K562 (cell line): ENCODE measurements at regions not wholly inside any gene's neighbourhood (a gene's known extent, or its start where the extent isn't known, plus 50 kb on each side); places are given as distances from the start of the nearest gene placed in this dataset.

Experiments
- BACH1 ChIP-seq: fragments of 200-800 bp; sonication (Bioruptor generic); IDR thresholded peaks from 2 replicates; pipeline ENCODE4 v1.6.1; 2016; ENCODE audit warnings: missing genetic modification characterization, missing compliant biosample characterization
- DEAF1 ChIP-seq: fragments of 450-650 bp; formaldehyde crosslinking; IDR thresholded peaks from 2 replicates; pipeline ENCODE4 v1.4.0; 2020; ENCODE audit warnings: mild to moderate bottlenecking, moderate library complexity
- HDAC3 ChIP-seq: fragments of 450-650 bp; IDR thresholded peaks from 2 replicates; pipeline ENCODE4 v1.6.1; 2018; ENCODE audit warnings: borderline replicate concordance, mild to moderate bottlenecking, moderate library complexity; ENCODE audit not compliant: partially characterized antibody
- SMARCA5 ChIP-seq: fragments of 450-650 bp; IDR thresholded peaks from 2 replicates; pipeline ENCODE4 v1.6.1; 2016
- SMC3 ChIP-seq: conservative IDR thresholded peaks from 2 replicates; pipeline ENCODE4 v1.6.1; 2011; ENCODE audit warnings: low read depth, low read length, improper control_type of control experiment; ENCODE audit not compliant: insufficient read depth
- SP1 ChIP-seq: sonication (generic); formaldehyde crosslinking; IDR thresholded peaks from 2 replicates; pipeline ENCODE4 v1.8.1; 2022; ENCODE audit warnings: mild to moderate bottlenecking, missing genetic modification reagents
- XRCC3 ChIP-seq: fragments of 450-650 bp; IDR thresholded peaks from 2 replicates; pipeline ENCODE4 v1.6.1; 2017; ENCODE audit warnings: mild to moderate bottlenecking, moderate library complexity
- ZBTB11 ChIP-seq, 3 experiments: fragments of 200-800 bp in 1 of 3; fragments of 250-450 bp in 1 of 3; fragments of 450-650 bp in 1 of 3; sonication (Bioruptor Pico) in 1 of 3; sonication (Bioruptor generic) in 1 of 3; formaldehyde crosslinking in 1 of 3; IDR thresholded peaks; 2 replicates each; pipeline versions ENCODE4 v1.6.1 to v1.8.0; 2016 to 2022; ENCODE audit warnings: mild to moderate bottlenecking in 2 of 3, missing genetic modification characterization in 2 of 3, missing compliant biosample characterization in 1 of 3, moderate library complexity in 1 of 3
- ZNF407 ChIP-seq: fragments of 450-650 bp; IDR thresholded peaks from 2 replicates; pipeline ENCODE4 v1.6.1; 2016; ENCODE audit warnings: low read depth
- ZNF699 ChIP-seq: fragments of 250-450 bp; sonication (Bioruptor Pico); IDR thresholded peaks from 2 replicates; pipeline ENCODE4 v1.8.0; 2021; ENCODE audit warnings: mild to moderate bottlenecking, moderate library complexity; ENCODE audit not compliant: insufficient replicate concordance

GRCh38 chr4:189202182-189202868, 738.3 kb upstream of the FRG1 start (continued):
- TF ChIP-seq DEAF1 (CRISPR knock-in tag), result peak; percentile 30; the same call in 1 of the 2 replicates
- no peak for TF ChIP-seq SP1 (CRISPR knock-in tag)
- no peak for TF ChIP-seq SMARCA5
- TF ChIP-seq HDAC3, result no peak
- no peak for TF ChIP-seq ZNF407
- no peak for TF ChIP-seq BACH1
- TF ChIP-seq ZBTB11 (CRISPR knock-in tag; IDR thresholded peaks at IDR 0.05), result no peak
- no peak for TF ChIP-seq ZNF699 (CRISPR knock-in tag)
- peak; percentile 39; the same call in 1 of the 2 replicates for TF ChIP-seq SMC3
- TF ChIP-seq XRCC3, result no peak
